H1 (cell line): ENCODE measurements at regions not wholly inside any gene's neighbourhood (a gene's known extent, or its start where the extent isn't known, plus 50 kb on each side); places are given as distances from the start of the nearest gene placed in this dataset.

Experiments
- CTCF ChIA-PET: fragments of 300-600 bp; sonication (Branson Sonifier 250); formaldehyde crosslinking; loops from one replicate; lab custom pipeline; 2021; ENCODE audit not compliant: partially characterized antibody; lab: Charles Lee
- POLR2A ChIA-PET: fragments of 300-600 bp; sonication (Branson Sonifier 250); formaldehyde crosslinking; loops from one replicate; lab custom pipeline; 2021; ENCODE audit warnings: inconsistent platforms; ENCODE audit not compliant: partially characterized antibody; lab: Charles Lee
- DNase-seq, 2 experiments: peaks; one replicate each; pipeline versions ENCODE4 v3.0.0 to v3.0.0-alpha.2; 2010 to 2022; ENCODE audit warnings: low spot score in 2 of 2, low read depth in 1 of 2, mixed read lengths in 1 of 2
- FAIRE-seq: peaks from 2 replicates; lab custom pipeline; 2011; peaks lifted over from hg19 to GRCh38; lab: Jason Lieb, UNC
- H2AFZ ChIP-seq: 2 replicates; pipeline ENCODE4 v1.8.1; 2012; ENCODE audit warnings: low read length, inconsistent platforms
- H2AK5ac ChIP-seq: 2 replicates; pipeline ENCODE4 v1.6.1; 2013; ENCODE audit warnings: low read depth, low read length
- H2BK120ac ChIP-seq: replicated peaks from 2 replicates; pipeline ENCODE3; 2013; ENCODE audit warnings: low read depth, low read length, inconsistent platforms
- H2BK12ac ChIP-seq: 2 replicates; pipeline ENCODE4 v1.6.1; 2013; ENCODE audit warnings: low read depth, low read length
- H2BK15ac ChIP-seq: 2 replicates; pipeline ENCODE4 v1.6.1; 2013; ENCODE audit warnings: low read length
- H2BK20ac ChIP-seq: 2 replicates; pipeline ENCODE4 v1.6.1; 2013; ENCODE audit warnings: low read length
- H2BK5ac ChIP-seq: 2 replicates; pipeline ENCODE4 v1.6.1; 2013; ENCODE audit warnings: low read depth, low read length
- H3K14ac ChIP-seq: 2 replicates; pipeline ENCODE4 v1.6.1; 2013; ENCODE audit warnings: inconsistent platforms; ENCODE audit not compliant: insufficient read length
- H3K18ac ChIP-seq: 2 replicates; pipeline ENCODE4 v1.6.1; 2013; ENCODE audit warnings: low read length; ENCODE audit errors: extremely low read depth
- H3K23ac ChIP-seq: 2 replicates; pipeline ENCODE4 v1.6.1; 2013; ENCODE audit warnings: inconsistent platforms; ENCODE audit not compliant: insufficient read length
- H3K23me2 ChIP-seq: 2 replicates; pipeline ENCODE4 v1.6.1; 2013; ENCODE audit warnings: low read depth, low read length
- H3K27ac ChIP-seq: 2 replicates; pipeline ENCODE4 v1.6.1; 2011; ENCODE audit warnings: low read depth, low read length, inconsistent platforms
- H3K27me3 ChIP-seq, 4 experiments: replicated peaks in 1 of 4; 1 replicate in 1 of 4; 2 replicates in 3 of 4; pipeline versions ENCODE4 v1.6.1 to v1.8.1; 2011 to 2013; ENCODE audit warnings: low read length in 3 of 4, mild to moderate bottlenecking in 3 of 4, inconsistent platforms in 2 of 4, mixed read lengths in 2 of 4, moderate library complexity in 1 of 4; ENCODE audit not compliant: control insufficient read depth in 3 of 4, insufficient read depth in 3 of 4; ENCODE audit errors: extremely low read depth in 1 of 4
- H3K36me3 ChIP-seq, 4 experiments: 2 replicates each; pipeline versions ENCODE4 v1.6.1 to v1.8.1; 2011 to 2013; ENCODE audit warnings: mild to moderate bottlenecking in 4 of 4, low read length in 3 of 4, moderate library complexity in 2 of 4, control low read depth in 1 of 4, inconsistent platforms in 1 of 4; ENCODE audit not compliant: insufficient read depth in 4 of 4, control insufficient read depth in 2 of 4
- H3K4ac ChIP-seq: replicated peaks from 2 replicates; pipeline ENCODE3; 2013; ENCODE audit warnings: low read length, low read depth, mixed read lengths, inconsistent platforms; ENCODE audit not compliant: insufficient read length
- H3K4me1 ChIP-seq, 4 experiments: replicated peaks in 1 of 4; 1 replicate in 1 of 4; 2 replicates in 3 of 4; pipeline versions ENCODE4 v1.6.1 to v1.8.1; 2011 to 2013; ENCODE audit warnings: low read length in 3 of 4, inconsistent platforms in 2 of 4, mixed read lengths in 1 of 4; ENCODE audit not compliant: insufficient read depth in 4 of 4, control insufficient read depth in 3 of 4
- H3K4me2 ChIP-seq, 2 experiments: 2 replicates each; pipeline versions ENCODE4 v1.6.1 to v1.8.1; 2011 to 2013; ENCODE audit warnings: low read depth in 2 of 2, low read length in 2 of 2, control low read depth in 1 of 2, inconsistent platforms in 1 of 2, mild to moderate bottlenecking in 1 of 2; ENCODE audit not compliant: insufficient read depth in 1 of 2
- H3K4me3 ChIP-seq, 4 experiments: fragments of 200-600, 300-600 bp in 1 of 4; sonication (generic), shearing (Covaris generic), sonication (Bioruptor Twin) in 1 of 4; 2 replicates each; pipeline versions ENCODE4 v1.5.1 to v1.8.1; 2011 to 2016; ENCODE audit warnings: low read length in 4 of 4, low read depth in 3 of 4, control low read depth in 2 of 4, inconsistent platforms in 2 of 4, mild to moderate bottlenecking in 2 of 4, mixed read lengths in 1 of 4, moderate library complexity in 1 of 4; ENCODE audit not compliant: insufficient read depth in 2 of 4; ENCODE audit errors: extremely low read depth in 1 of 4
- H3K56ac ChIP-seq: replicated peaks from 2 replicates; pipeline ENCODE3; 2013; ENCODE audit warnings: low read depth, mild to moderate bottlenecking, mixed read lengths, low read length, inconsistent platforms; ENCODE audit not compliant: insufficient read length
- H3K79me1 ChIP-seq: 2 replicates; pipeline ENCODE4 v1.6.1; 2013; ENCODE audit warnings: low read depth, low read length, control low read depth
- H3K79me2 ChIP-seq, 2 experiments: 2 replicates each; pipeline versions ENCODE4 v1.6.1 to v1.8.1; 2012 to 2013; ENCODE audit warnings: low read length in 2 of 2, mild to moderate bottlenecking in 2 of 2, inconsistent platforms in 1 of 2; ENCODE audit not compliant: insufficient read depth in 2 of 2, control insufficient read depth in 1 of 2
- H3K9ac ChIP-seq, 4 experiments: replicated peaks in 1 of 4; 1 replicate in 1 of 4; 2 replicates in 3 of 4; pipeline versions ENCODE4 v1.6.1 to v1.8.1; 2011 to 2013; ENCODE audit warnings: low read depth in 3 of 4, low read length in 3 of 4, control low read depth in 2 of 4, mild to moderate bottlenecking in 2 of 4, moderate library complexity in 2 of 4, inconsistent platforms in 1 of 4; ENCODE audit errors: extremely low read depth in 1 of 4
- H3K9me3 ChIP-seq, 2 experiments: 2 replicates each; pipeline versions ENCODE4 v1.6.1 to v1.8.1; 2012 to 2013; ENCODE audit warnings: mild to moderate bottlenecking in 2 of 2, moderate library complexity in 2 of 2, control low read depth in 1 of 2, inconsistent platforms in 1 of 2, low read depth in 1 of 2, low read length in 1 of 2, mixed read lengths in 1 of 2; ENCODE audit not compliant: insufficient read depth in 2 of 2
- H4K20me1 ChIP-seq, 2 experiments: replicated peaks in 1 of 2; 2 replicates each; pipeline versions ENCODE3 to v1.8.1; 2011 to 2013; ENCODE audit warnings: inconsistent platforms in 2 of 2, low read length in 2 of 2, mild to moderate bottlenecking in 1 of 2; ENCODE audit not compliant: insufficient read depth in 2 of 2, control insufficient read depth in 1 of 2
- H4K5ac ChIP-seq: 2 replicates; pipeline ENCODE4 v1.6.1; 2013; ENCODE audit warnings: low read length, low read depth, mixed read lengths, inconsistent platforms; ENCODE audit not compliant: insufficient read length
- H4K8ac ChIP-seq: 2 replicates; pipeline ENCODE4 v1.8.0; 2013; ENCODE audit warnings: mild to moderate bottlenecking, moderate library complexity, low read length, inconsistent platforms; ENCODE audit not compliant: insufficient read depth; ENCODE audit errors: extremely low read depth
- H4K91ac ChIP-seq: replicated peaks from 2 replicates; pipeline ENCODE3; 2013; ENCODE audit warnings: low read length, mixed read lengths, inconsistent platforms; ENCODE audit not compliant: insufficient read length
- TBP ChIP-seq: IDR thresholded peaks from 2 replicates; pipeline ENCODE4 v1.6.1; 2011; ENCODE audit warnings: low read depth, low read length, improper control_type of control experiment
- WGBS, 2 experiments: shearing (Covaris generic) in 1 of 2; methylation state at CpG; one replicate each; pipeline versions ENCODE4 v1.1.6 to v1.1.7; 2013 to 2015; ENCODE audit warnings: low lambda C conversion rate in 2 of 2, mixed read lengths in 2 of 2, inconsistent platforms in 1 of 2, low coverage in 1 of 2, missing lambda C conversion rate in 1 of 2; ENCODE audit not compliant: insufficient replicate concordance in 2 of 2, insufficient coverage in 1 of 2, insufficient read length in 1 of 2; ENCODE audit errors: extremely low coverage in 1 of 2, missing lambda C conversion rate in 1 of 2; 5-methylcytosine and 5-hydroxymethylcytosine counted together

- H3K4ac ChIP-seq, result no peak overlapping the region
- H2BK20ac ChIP-seq, result no peak overlapping the region
- H3K79me1 ChIP-seq, result no peaks in the 10 kb centered on the region
- H2BK120ac ChIP-seq, result no peak overlapping the region
- H3K36me3 ChIP-seq, result no peaks in the 10 kb centered on the region
- no peak overlapping the region for H2AK5ac ChIP-seq
- no peak overlapping the region for H4K5ac ChIP-seq
- no peak overlapping the region for H2BK12ac ChIP-seq
- CTCF ChIA-PET, result interaction anchor here (0.6 to 1.2 kb wide), 2 partner anchors 53 to 1172 kb away, joined by 3 read pairs; no protein-coding TSS in a partner anchor
- POLR2A ChIA-PET, result interaction anchor here (1.0 kb wide), 1 partner anchor 9 kb away, joined by 5 read pairs; no protein-coding TSS in a partner anchor
- H3K23ac ChIP-seq, result no peak overlapping the region
- H4K20me1 ChIP-seq, result no peaks in the 10 kb centered on the region
- no peak overlapping the region for H2BK15ac ChIP-seq
- no peak for FAIRE-seq
- H3K79me2 ChIP-seq, result no peaks in the 10 kb centered on the region
- 89% methylated on average over 4 of the region's 4 CpGs; no CpG with 5 or more reads in 1 of the 2 experiments for WGBS, 2 experiments
- no peak overlapping the region for H3K9ac ChIP-seq
- no peaks in the 10 kb centered on the region for H3K4me1 ChIP-seq
- no peak for TF ChIP-seq TBP
- TF ChIP-seq, all 59 proteins: peak for 0
- Histone ChIP-seq H3K14ac (no peak overlapping the region), H4K91ac (no peak overlapping the region), H3K4me3 (no peak overlapping the region), H3K23me2 (no peaks in the 10 kb centered on the region), H2AFZ (no peak overlapping the region), H3K27me3 (no peaks in the 10 kb centered on the region), H3K56ac (no peak overlapping the region), H3K4me2 (no peak overlapping the region), H4K8ac (no peak overlapping the region), H3K18ac (no peak overlapping the region), H2BK5ac (no peak overlapping the region), H3K27ac (no peak overlapping the region), H3K9me3 (no peaks in the 10 kb centered on the region)
- no peak for DNase-seq
These were observed 113.6 kb upstream of the RAP1B start for GRCh38 chr12:68497107-68497506.
